ENCODE measurements at regions not wholly inside any gene's neighbourhood (a gene's known extent, or its start where the extent isn't known, plus 50 kb on each side); places are given as distances from the start of the nearest gene placed in this dataset.

- 94% methylated on average over 6 of the region's 6 CpGs for WGBS
- Histone ChIP-seq H3K27me3 (no peaks in the 10 kb centered on the region), H3K9me3 (peaks cover 19% of the 10 kb centered on the region), H3K4me1 (no peaks in the 10 kb centered on the region), H3K4me3 (no peak overlapping the region), H3K36me3 (no peaks in the 10 kb centered on the region), H3K27ac (no peak overlapping the region)
- peak in 1 of 2 donors; percentile 50 for DNase-seq (ENCODE audit: low spot score in 2 of 2)
- no peak for TF ChIP-seq POLR2A (IDR thresholded peaks at IDR 0.05)
- no peak for TF ChIP-seq EP300 (IDR thresholded peaks at IDR 0.05)
- no peak for TF ChIP-seq POLR2AphosphoS5 (IDR thresholded peaks at IDR 0.05)
- TF ChIP-seq CTCF (IDR thresholded peaks at IDR 0.05): no peak
Measured at GRCh38 chr10:131781076-131781475, 119.7 kb upstream of the PPP2R2D start.

- no peak for TF ChIP-seq POLR2A (IDR thresholded peaks at IDR 0.05)
- no peak for TF ChIP-seq POLR2AphosphoS5 (IDR thresholded peaks at IDR 0.05)
- TF ChIP-seq CTCF (IDR thresholded peaks at IDR 0.05): no peak
- TF ChIP-seq EP300 (IDR thresholded peaks at IDR 0.05): no peak
- DNase-seq (ENCODE audit: low spot score in 2 of 2): peak in 1 of 2 donors; percentile 44
- WGBS: 94% methylated on average over 4 of the region's 4 CpGs
- Histone ChIP-seq H3K27me3 (no peaks in the 10 kb centered on the region), H3K4me3 (no peak overlapping the region), H3K4me1 (no peaks in the 10 kb centered on the region), H3K27ac (no peak overlapping the region), H3K36me3 (no peaks in the 10 kb centered on the region), H3K9me3 (peaks cover 15% of the 10 kb centered on the region)
Measured at GRCh38 chr10:131781791-131782190, 119.0 kb upstream of the PPP2R2D start.

- 97% methylated on average over 12 of the region's 15 CpGs for WGBS
- Histone ChIP-seq H3K36me3 (no peaks in the 10 kb centered on the region), H3K4me3 (no peak overlapping the region), H3K27me3 (peaks cover 6% of the 10 kb centered on the region), H3K27ac (no peak overlapping the region), H3K4me1 (no peaks in the 10 kb centered on the region), H3K9me3 (no peaks in the 10 kb centered on the region)
- peak in 1 of 2 donors; percentile 57 for DNase-seq (ENCODE audit: low spot score in 2 of 2)
- TF ChIP-seq POLR2A (IDR thresholded peaks at IDR 0.05) (no peak), POLR2AphosphoS5 (IDR thresholded peaks at IDR 0.05) (no peak)
Measured at GRCh38 chr10:131784363-131785120, 116.3 kb upstream of the PPP2R2D start.

- TF ChIP-seq EP300 (IDR thresholded peaks at IDR 0.05) (no peak), POLR2AphosphoS5 (IDR thresholded peaks at IDR 0.05) (no peak), CTCF (IDR thresholded peaks at IDR 0.05) (no peak), POLR2A (IDR thresholded peaks at IDR 0.05) (no peak)
- DNase-seq (ENCODE audit: low spot score in 2 of 2): no peak
Measured at GRCh38 chr10:131785121-131785460, 115.7 kb upstream of the PPP2R2D start.

GRCh38 chr10:131786756-131787605, 113.8 kb upstream of the PPP2R2D start:
- Histone ChIP-seq H3K27ac (no peak overlapping the region), H3K9me3 (no peaks in the 10 kb centered on the region), H3K4me3 (no peak overlapping the region), H3K27me3 (peaks cover 6% of the 10 kb centered on the region), H3K36me3 (no peaks in the 10 kb centered on the region), H3K4me1 (no peaks in the 10 kb centered on the region)
- 42% methylated on average over 13 of the region's 13 CpGs for WGBS
- TF ChIP-seq CTCF (IDR thresholded peaks at IDR 0.05) (peak; percentile 30 to 56), POLR2A (IDR thresholded peaks at IDR 0.05) (no peak)
- peak in 1 of 2 donors; percentile 67 for DNase-seq (ENCODE audit: low spot score in 2 of 2)

More at GRCh38 chr10:131785121-131785460, 115.7 kb upstream of the PPP2R2D start:
- Histone ChIP-seq H3K36me3 (no peaks in the 10 kb centered on the region), H3K27ac (no peak overlapping the region), H3K4me1 (no peaks in the 10 kb centered on the region), H3K4me3 (no peak overlapping the region), H3K27me3 (peaks cover 6% of the 10 kb centered on the region), H3K9me3 (no peaks in the 10 kb centered on the region)
- 95% methylated on average over 11 of the region's 11 CpGs for WGBS

All from suprapubic skin (tissue), 4 donors.